ENCODE measurements at regions not wholly inside any gene's neighbourhood (a gene's known extent, or its start where the extent isn't known, plus 50 kb on each side); places are given as distances from the start of the nearest gene placed in this dataset.

GRCh38 chr1:193705554-193705981 is 519.2 kb upstream of the B3GALT2 start:
- DNase-seq (ENCODE audit: low read depth in 1 of 2, low spot score in 1 of 2) (no peak), FAIRE-seq (no peak), ATAC-seq (no peak)
- TF ChIP-seq FOXS1 (CRISPR knock-in tag; IDR thresholded peaks at IDR 0.05) (no peak), ZFP36 (IDR thresholded peaks at IDR 0.05; ENCODE audit: borderline replicate concordance, partially characterized antibody) (no peak), FOSL2 (IDR thresholded peaks at IDR 0.05) (no peak), FOSL2 (CRISPR knock-in tag; IDR thresholded peaks at IDR 0.05) (no peak), HOXB5 (CRISPR knock-in tag; IDR thresholded peaks at IDR 0.05) (no peak), NFE2L2 (conservative IDR thresholded peaks at IDR 0.05; ENCODE audit: low read length) (no peak), ATOH8 (CRISPR knock-in tag; IDR thresholded peaks at IDR 0.05; ENCODE audit: low read depth) (no peak), TFCP2L1 (CRISPR knock-in tag; IDR thresholded peaks at IDR 0.05) (no peak), E2F6 (IDR thresholded peaks at IDR 0.05; ENCODE audit: borderline replicate concordance, low read depth) (no peak)
- POLR2A ChIA-PET = no interaction called here
- no peak overlapping the region for H3K4me3 ChIP-seq
- H3K4me1 ChIP-seq = peaks cover 69% of the 10 kb centered on the region
- H3K9me3 ChIP-seq = peaks cover 12% of the 10 kb centered on the region; the same call in 2 of the 3 replicates
- H3K4me2 ChIP-seq = no peak overlapping the region
- CTCF ChIA-PET = interaction anchor here (1.2 kb wide), 1 partner anchor 9 kb away, joined by 3 read pairs; no protein-coding TSS in a partner anchor
- WGBS (ENCODE audit: missing lambda C conversion rate) = 94% methylated on average over 5 of the region's 5 CpGs
- H3K27ac ChIP-seq = peak overlapping the region; percentile 75 to 78

GRCh38 chr1:193703655-193704054 is 517.2 kb upstream of the B3GALT2 start:
- peak overlapping the region; percentile 42 to 55; a peak in 5 of 6 replicates for H3K27ac ChIP-seq
- 82% methylated on average over 1 of the region's 1 CpG for WGBS (ENCODE audit: missing lambda C conversion rate)
- FAIRE-seq (peak; percentile 90), DNase-seq (ENCODE audit: low read depth in 1 of 2, low spot score in 1 of 2) (no peak), ATAC-seq (no peak)
- peaks cover 12% of the 10 kb centered on the region; the same call in 2 of the 3 replicates for H3K9me3 ChIP-seq
- TF ChIP-seq ZC3H11A (IDR thresholded peaks at IDR 0.05) = no peak
- peak in 1 of 2 experiments; percentile 45; a peak in 1 of 4 replicates for TF ChIP-seq CEBPB (IDR thresholded peaks at IDR 0.05)
- no peak for TF ChIP-seq PHF8 (IDR thresholded peaks at IDR 0.05; ENCODE audit: borderline replicate concordance, low read depth)
- TF ChIP-seq REST (IDR thresholded peaks at IDR 0.05) = no peak
- TF ChIP-seq ZSCAN20 (CRISPR knock-in tag; IDR thresholded peaks at IDR 0.05) = no peak
- no peak for TF ChIP-seq BHLHE40 (IDR thresholded peaks at IDR 0.05; ENCODE audit: low read depth, low read length)
- TF ChIP-seq USF2 (IDR thresholded peaks at IDR 0.05) = no peak
- POLR2A ChIA-PET = no interaction called here
- peak overlapping the region; percentile 40; the same call in 2 of the 3 replicates for H3K4me2 ChIP-seq
- no peak overlapping the region for H3K4me3 ChIP-seq
- peaks cover 61% of the 10 kb centered on the region for H3K4me1 ChIP-seq
- CTCF ChIA-PET = no interaction called here

GRCh38 chr1:193703121-193703520 is 516.7 kb upstream of the B3GALT2 start:
- Histone ChIP-seq H3K9me3 (peaks cover 12% of the 10 kb centered on the region; the same call in 2 of the 3 replicates), H3K4me1 (peaks cover 56% of the 10 kb centered on the region), H3K4me2 (peak overlapping the region; percentile 40; the same call in 2 of the 3 replicates), H3K4me3 (no peak overlapping the region), H3K27ac (peak overlapping the region; percentile 42 to 55; a peak in 4 of 6 replicates)
- ATAC-seq (no peak), FAIRE-seq (peak; percentile 98), DNase-seq (ENCODE audit: low read depth in 1 of 2, low spot score in 1 of 2) (no peak)
- CTCF ChIA-PET = no interaction called here
- POLR2A ChIA-PET = no interaction called here
- TF ChIP-seq TFCP2L1 (CRISPR knock-in tag; IDR thresholded peaks at IDR 0.05) (no peak), MAZ (IDR thresholded peaks at IDR 0.05; ENCODE audit: borderline replicate concordance, low read depth, low read length) (no peak), JUNB (IDR thresholded peaks at IDR 0.05) (no peak), GATA3 (IDR thresholded peaks at IDR 0.05; ENCODE audit: borderline replicate concordance) (no peak), HMGXB4 (CRISPR knock-in tag; IDR thresholded peaks at IDR 0.05; ENCODE audit: borderline replicate concordance) (no peak), CHD2 (IDR thresholded peaks at IDR 0.05; ENCODE audit: low read length, partially characterized antibody) (no peak), ZSCAN20 (CRISPR knock-in tag; IDR thresholded peaks at IDR 0.05) (no peak), KDM5A (IDR thresholded peaks at IDR 0.05) (no peak), ZFP36 (IDR thresholded peaks at IDR 0.05; ENCODE audit: borderline replicate concordance, partially characterized antibody) (no peak), CHD4 (IDR thresholded peaks at IDR 0.05; ENCODE audit: borderline replicate concordance) (no peak), CBX8 (IDR thresholded peaks at IDR 0.05) (no peak), MYC (IDR thresholded peaks at IDR 0.05; ENCODE audit: borderline replicate concordance, low read length) (no peak), USF2 (IDR thresholded peaks at IDR 0.05) (no peak), NPAS2 (CRISPR knock-in tag; IDR thresholded peaks at IDR 0.05; ENCODE audit: borderline replicate concordance) (no peak)

Data from A549 (cell line).